Stimulated activated naive B cell treated with anti-CD40 and anti-IgM and Interleukin-4, amounts not matched to agents 10 μg/mL and 1 μg/mL and 100 μg/mL, for 72 hours (primary cell): ENCODE measurements at regions not wholly inside any gene's neighbourhood (a gene's known extent, or its start where the extent isn't known, plus 50 kb on each side); places are given as distances from the start of the nearest gene placed in this dataset.

Experiments used
- ATAC-seq, 2 donors: fragments of 150-1000 bp; cut with Tn5 transposase; replicated peaks; 2 replicates each; pipeline ENCODE4 v1.10.0; 2021; ENCODE audit warnings: moderate library complexity in 1 of 2
- DNase-seq: peaks from one replicate; pipeline ENCODE4 v3.0.0; 2021
- H3K27ac Mint-ChIP-seq: one replicate; pipeline ENCODE4 v1.8.0; 2022; ENCODE audit warnings: mild to moderate bottlenecking, mixed read lengths
- H3K27me3 Mint-ChIP-seq, 2 donors: one replicate each; pipeline ENCODE4 v1.8.0; 2022; ENCODE audit warnings: mixed read lengths in 2 of 2
- H3K36me3 Mint-ChIP-seq, 2 donors: one replicate each; pipeline ENCODE4 v1.8.0; 2022; ENCODE audit warnings: mixed read lengths in 2 of 2, mild to moderate bottlenecking in 1 of 2
- H3K4me1 Mint-ChIP-seq, 2 donors: one replicate each; pipeline ENCODE4 v1.8.0; 2022; ENCODE audit warnings: mixed read lengths in 2 of 2, mild to moderate bottlenecking in 1 of 2
- H3K4me3 Mint-ChIP-seq, 2 donors: one replicate each; pipeline ENCODE4 v1.8.0; 2022; ENCODE audit warnings: mild to moderate bottlenecking in 2 of 2, mixed read lengths in 2 of 2, moderate library complexity in 1 of 2
- H3K9me3 Mint-ChIP-seq, 2 donors: one replicate each; pipeline ENCODE4 v1.8.0; 2022; ENCODE audit warnings: mixed read lengths in 2 of 2, mild to moderate bottlenecking in 1 of 2

GRCh38 chr4:36003051-36003450 is 241.3 kb downstream of the ARAP2 start:
- ATAC-seq = no peak
- Mint-ChIP-seq H3K4me1 (no peaks in the 10 kb centered on the region), H3K4me3 (no peak overlapping the region), H3K27ac (no peak overlapping the region), H3K9me3 (peaks cover 0 to 3% of the 10 kb centered on the region in 2 donors), H3K36me3 (peaks cover 7 to 17% of the 10 kb centered on the region in 2 donors), H3K27me3 (no peaks in the 10 kb centered on the region)
- no peak for DNase-seq

- H3K27ac Mint-ChIP-seq = no peak overlapping the region
- DNase-seq (no peak), ATAC-seq (no peak)
- H3K36me3 Mint-ChIP-seq = peaks cover 7 to 20% of the 10 kb centered on the region in 2 donors
- H3K4me1 Mint-ChIP-seq = no peaks in the 10 kb centered on the region
- H3K9me3 Mint-ChIP-seq = peaks cover 3 to 5% of the 10 kb centered on the region in 2 donors
- H3K27me3 Mint-ChIP-seq = no peaks in the 10 kb centered on the region
- H3K4me3 Mint-ChIP-seq = no peak overlapping the region
Observed at GRCh38 chr4:36004204-36004851, 240.0 kb downstream of the ARAP2 start.

GRCh38 chr4:36006226-36006625 is 238.1 kb downstream of the ARAP2 start:
- DNase-seq = no peak
- Mint-ChIP-seq H3K36me3 (peaks cover 2 to 17% of the 10 kb centered on the region in 2 donors), H3K4me3 (no peak overlapping the region), H3K9me3 (peaks cover 3% of the 10 kb centered on the region in 2 donors), H3K27me3 (no peaks in the 10 kb centered on the region), H3K27ac (no peak overlapping the region), H3K4me1 (no peaks in the 10 kb centered on the region)
- no peak for ATAC-seq

- peaks cover 0 to 8% of the 10 kb centered on the region in 2 donors for H3K36me3 Mint-ChIP-seq
- H3K9me3 Mint-ChIP-seq = peaks cover 2 to 3% of the 10 kb centered on the region in 2 donors
- no peaks in the 10 kb centered on the region for H3K27me3 Mint-ChIP-seq
- no peak overlapping the region for H3K27ac Mint-ChIP-seq
- DNase-seq (no peak), ATAC-seq (no peak)
- H3K4me1 Mint-ChIP-seq = no peaks in the 10 kb centered on the region
- no peak overlapping the region for H3K4me3 Mint-ChIP-seq
Observed at GRCh38 chr4:36010397-36010929, 233.9 kb downstream of the ARAP2 start.

GRCh38 chr4:36011381-36011780 is 232.9 kb downstream of the ARAP2 start:
- ATAC-seq (no peak), DNase-seq (no peak)
- no peak overlapping the region for H3K27ac Mint-ChIP-seq
- H3K4me1 Mint-ChIP-seq = no peaks in the 10 kb centered on the region
- peaks cover 0 to 3% of the 10 kb centered on the region in 2 donors for H3K36me3 Mint-ChIP-seq
- no peaks in the 10 kb centered on the region for H3K27me3 Mint-ChIP-seq
- peaks cover 2 to 3% of the 10 kb centered on the region in 2 donors for H3K9me3 Mint-ChIP-seq
- H3K4me3 Mint-ChIP-seq = no peak overlapping the region

- Mint-ChIP-seq H3K4me3 (no peak overlapping the region), H3K9me3 (peaks cover 2 to 3% of the 10 kb centered on the region in 2 donors), H3K4me1 (no peaks in the 10 kb centered on the region), H3K27ac (no peak overlapping the region), H3K27me3 (no peaks in the 10 kb centered on the region), H3K36me3 (peaks cover 0 to 3% of the 10 kb centered on the region in 2 donors)
- DNase-seq (no peak), ATAC-seq (no peak)
Observed at GRCh38 chr4:36012503-36012902, 231.8 kb downstream of the ARAP2 start.

- Mint-ChIP-seq H3K27ac (no peak overlapping the region), H3K9me3 (peaks cover 2 to 3% of the 10 kb centered on the region in 2 donors), H3K27me3 (no peaks in the 10 kb centered on the region), H3K36me3 (peaks cover 0 to 3% of the 10 kb centered on the region in 2 donors), H3K4me1 (no peaks in the 10 kb centered on the region), H3K4me3 (no peak overlapping the region)
- DNase-seq = no peak
- ATAC-seq = no peak
Observed at GRCh38 chr4:36013206-36013605, 231.1 kb downstream of the ARAP2 start.
